ENCODE measurements at regions not wholly inside any gene's neighbourhood (a gene's known extent, or its start where the extent isn't known, plus 50 kb on each side); places are given as distances from the start of the nearest gene placed in this dataset.
"Not testable (repeated sequence)": the region's sequence is repeated elsewhere in the genome, so short reads cannot be mapped to it uniquely, and the experiment has no call there.

DNA sequence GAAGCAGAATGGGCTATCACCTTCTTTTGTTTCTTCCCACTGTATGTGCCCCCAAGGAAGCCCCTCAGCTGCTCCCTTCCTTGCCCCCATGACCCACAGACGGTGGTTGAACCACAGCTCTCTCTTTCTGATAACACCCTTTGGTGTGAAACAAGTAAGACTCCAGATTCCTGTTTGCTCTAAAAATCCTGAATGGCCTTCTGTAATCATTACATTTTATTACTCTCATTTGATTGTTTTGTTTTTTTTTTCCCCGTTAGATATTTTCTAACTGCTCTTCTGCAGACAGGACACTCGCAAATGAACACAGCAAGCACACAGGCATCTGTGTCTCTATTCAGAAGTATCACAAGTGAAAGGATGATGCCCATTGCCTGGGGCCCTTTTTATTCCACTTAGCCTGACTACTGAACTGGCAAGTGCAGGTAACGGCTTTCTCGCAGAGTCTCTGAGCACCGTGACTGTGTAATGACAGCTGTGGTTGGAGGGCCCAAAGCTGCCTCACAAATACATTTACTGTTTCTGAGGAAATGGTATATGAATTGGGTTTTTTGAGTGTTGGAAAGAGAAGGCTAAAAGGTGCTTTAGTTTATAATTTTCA is 59.3 kb downstream of the OXGR1 start:
- Mint-ChIP-seq H3K27ac (no peak overlapping the region), H3K27me3 (no peaks in the 10 kb centered on the region), H3K4me3 (no peak overlapping the region), H3K36me3 (ENCODE audit: low read depth) (no peaks in the 10 kb centered on the region), H3K4me1 (no peaks in the 10 kb centered on the region), H3K9me3 (no peaks in the 10 kb centered on the region)
- CTCF ChIA-PET: no interaction called here
- DNase-seq: no peak
- POLR2A ChIA-PET: no interaction called here

DNA sequence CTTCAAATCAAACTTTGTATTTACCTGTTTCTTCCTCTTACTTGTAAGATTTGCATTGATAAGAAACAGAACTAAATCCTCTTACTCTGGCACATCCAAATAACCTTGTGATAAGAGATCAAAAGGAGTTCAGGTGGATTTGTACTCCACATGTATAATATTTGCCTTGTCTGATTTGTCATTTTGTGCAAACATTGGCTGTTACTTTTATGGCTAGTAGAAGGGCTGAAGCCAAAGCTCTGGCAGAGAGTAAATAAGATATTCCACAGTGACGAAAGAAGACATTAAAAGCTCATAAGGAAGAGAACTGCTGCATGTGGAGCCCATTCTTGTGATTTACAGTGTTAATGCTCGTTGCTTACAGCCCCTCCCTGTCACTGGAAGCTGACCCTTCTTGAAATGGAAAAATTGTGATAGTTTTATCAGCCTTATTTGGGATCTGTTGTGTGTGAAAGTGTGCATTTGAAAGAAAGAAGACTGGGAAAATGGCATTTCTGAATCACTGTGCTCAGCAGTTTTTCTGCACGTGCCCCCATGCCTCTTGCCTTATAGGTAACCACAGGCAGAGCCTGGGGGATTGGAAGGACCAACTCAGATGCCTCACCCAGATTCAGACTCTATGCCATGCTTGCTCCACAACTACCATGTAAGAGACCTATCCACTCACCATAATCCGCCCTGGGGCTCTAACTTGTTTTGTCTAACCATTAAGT is 68.2 kb downstream of the OXGR1 start:
- CTCF ChIA-PET: no interaction called here
- peaks cover 3% of the 10 kb centered on the region for H3K9me3 Mint-ChIP-seq
- H3K36me3 Mint-ChIP-seq (ENCODE audit: low read depth): no peaks in the 10 kb centered on the region
- POLR2A ChIA-PET: no interaction called here
- no peak overlapping the region for H3K27ac Mint-ChIP-seq
- H3K4me1 Mint-ChIP-seq: no peaks in the 10 kb centered on the region
- no peak overlapping the region for H3K4me3 Mint-ChIP-seq
- DNase-seq: no peak
- no peaks in the 10 kb centered on the region for H3K27me3 Mint-ChIP-seq

DNA sequence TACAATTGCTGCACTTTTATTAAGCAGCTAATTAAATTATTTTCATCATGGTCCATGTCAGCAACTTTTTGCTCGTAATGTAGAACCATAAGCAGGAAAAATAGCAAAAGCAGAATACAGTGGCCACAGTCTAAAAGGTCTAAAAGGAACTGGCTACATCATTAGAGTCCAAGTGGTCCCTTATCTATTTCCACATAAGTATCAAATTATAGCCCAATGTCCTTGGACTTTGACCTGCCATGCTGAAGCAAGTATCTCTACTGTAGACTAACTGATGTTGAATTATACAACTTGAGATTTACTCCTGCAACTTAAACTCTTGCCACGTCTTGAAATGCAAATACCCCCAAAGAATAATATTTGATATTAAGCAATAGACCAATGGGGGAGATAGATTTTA is 68.8 kb downstream of the OXGR1 start:
- peaks cover 4% of the 10 kb centered on the region for H3K9me3 Mint-ChIP-seq
- no peak overlapping the region for H3K27ac Mint-ChIP-seq
- no peaks in the 10 kb centered on the region for H3K27me3 Mint-ChIP-seq
- no peaks in the 10 kb centered on the region for H3K36me3 Mint-ChIP-seq (ENCODE audit: low read depth)
- H3K4me1 Mint-ChIP-seq: no peaks in the 10 kb centered on the region
- DNase-seq: no peak
- POLR2A ChIA-PET: no interaction called here
- CTCF ChIA-PET: no interaction called here
- H3K4me3 Mint-ChIP-seq: no peak overlapping the region

DNA sequence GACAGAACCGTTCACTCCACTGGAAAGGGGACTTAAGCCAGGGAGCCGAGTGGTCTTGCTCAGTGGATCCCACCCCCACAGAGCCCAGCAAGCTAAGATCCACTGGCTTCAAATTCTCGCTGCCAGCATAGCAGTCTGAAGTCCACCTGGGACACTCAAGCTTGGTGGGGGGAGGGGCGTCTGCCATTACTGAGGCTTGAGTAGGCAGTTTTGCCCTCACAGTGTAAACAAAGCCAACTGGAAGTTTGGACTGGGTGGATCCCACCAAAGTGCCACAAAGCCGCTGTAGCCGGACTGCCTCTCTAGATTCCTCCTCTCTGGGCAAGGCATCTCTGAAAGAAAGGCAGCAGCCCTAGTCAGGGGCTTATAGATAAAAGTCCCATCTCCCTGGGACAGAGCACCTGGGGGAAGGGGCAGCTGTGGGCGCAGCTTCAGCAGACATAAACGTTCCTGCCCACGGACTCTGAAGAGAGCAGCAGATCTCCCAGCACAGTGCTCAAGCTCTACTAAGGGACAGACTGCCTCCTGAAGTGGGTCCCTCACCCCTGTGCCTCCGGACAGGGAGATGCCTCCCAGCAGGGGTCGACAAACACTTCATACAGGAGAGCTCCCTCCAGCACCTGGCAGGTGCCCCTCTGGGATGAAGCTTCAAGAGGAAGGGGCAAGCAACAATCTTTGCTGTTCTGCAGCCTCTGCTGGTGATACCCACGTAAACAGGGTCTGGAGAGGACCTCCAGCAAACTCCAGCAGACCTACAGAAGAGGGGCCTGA is 75.2 kb downstream of the OXGR1 start:
- H3K9me3 Mint-ChIP-seq; DNase-seq; POLR2A ChIA-PET; H3K4me1 Mint-ChIP-seq; H3K4me3 Mint-ChIP-seq; H3K36me3 Mint-ChIP-seq (ENCODE audit: low read depth); H3K27ac Mint-ChIP-seq; H3K27me3 Mint-ChIP-seq: not testable (repeated sequence)
- CTCF ChIA-PET: interaction anchor here (1.4 kb wide), 1 partner anchor 38 kb away, joined by 3 read pairs; no protein-coding TSS in a partner anchor

DNA sequence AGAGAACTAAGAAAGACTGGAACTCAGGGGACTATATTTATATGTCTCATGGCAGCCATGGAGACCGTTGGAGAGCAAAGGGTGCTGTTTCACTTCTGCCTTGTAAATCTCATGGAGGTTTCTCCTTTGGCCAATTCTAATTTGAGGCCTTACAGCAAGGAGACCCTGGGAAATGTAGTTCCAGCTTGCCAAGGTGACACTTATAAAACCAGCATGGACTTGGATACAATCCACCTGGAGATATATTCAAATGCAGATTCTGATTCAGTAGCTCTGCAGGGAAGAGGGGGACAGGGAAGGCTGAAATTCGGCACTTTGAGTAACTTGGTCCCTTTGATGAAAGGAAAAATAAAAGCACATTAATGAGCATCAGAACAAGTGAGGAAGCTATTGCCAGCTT is 90.0 kb downstream of the OXGR1 start:
- no peak overlapping the region for H3K27ac Mint-ChIP-seq
- POLR2A ChIA-PET: no interaction called here

DNA sequence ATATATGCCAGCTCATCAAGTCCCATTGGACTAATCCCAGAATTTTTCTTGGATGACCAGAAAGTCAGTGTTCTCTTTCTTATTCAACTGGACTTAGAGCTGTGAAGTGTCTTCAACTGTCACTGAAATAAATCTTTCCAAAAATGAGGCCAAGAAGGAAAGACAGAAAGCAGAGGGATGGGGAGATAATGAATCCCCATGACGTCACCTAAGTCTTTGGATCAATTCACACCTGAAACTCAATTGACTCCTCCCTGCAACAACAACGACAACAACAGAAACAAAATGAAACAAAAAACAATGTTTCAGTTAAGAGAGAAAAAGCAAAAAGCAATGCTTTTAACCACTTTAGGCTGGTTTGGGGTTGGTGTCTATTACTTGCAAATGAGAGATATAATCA is 91.2 kb downstream of the OXGR1 start:
- Mint-ChIP-seq H3K36me3 (ENCODE audit: low read depth) (no peaks in the 10 kb centered on the region), H3K27ac (no peak overlapping the region), H3K4me3 (no peak overlapping the region), H3K4me1 (no peaks in the 10 kb centered on the region), H3K9me3 (no peaks in the 10 kb centered on the region), H3K27me3 (no peaks in the 10 kb centered on the region)
- POLR2A ChIA-PET: no interaction called here
- CTCF ChIA-PET: no interaction called here
- no peak for DNase-seq

More for the DNA sequence above, 90.0 kb downstream of the OXGR1 start:
- no peak for DNase-seq
- Mint-ChIP-seq H3K4me3 (no peak overlapping the region), H3K4me1 (no peaks in the 10 kb centered on the region), H3K9me3 (no peaks in the 10 kb centered on the region), H3K36me3 (ENCODE audit: low read depth) (no peaks in the 10 kb centered on the region), H3K27me3 (no peaks in the 10 kb centered on the region)
- CTCF ChIA-PET: no interaction called here

DNA sequence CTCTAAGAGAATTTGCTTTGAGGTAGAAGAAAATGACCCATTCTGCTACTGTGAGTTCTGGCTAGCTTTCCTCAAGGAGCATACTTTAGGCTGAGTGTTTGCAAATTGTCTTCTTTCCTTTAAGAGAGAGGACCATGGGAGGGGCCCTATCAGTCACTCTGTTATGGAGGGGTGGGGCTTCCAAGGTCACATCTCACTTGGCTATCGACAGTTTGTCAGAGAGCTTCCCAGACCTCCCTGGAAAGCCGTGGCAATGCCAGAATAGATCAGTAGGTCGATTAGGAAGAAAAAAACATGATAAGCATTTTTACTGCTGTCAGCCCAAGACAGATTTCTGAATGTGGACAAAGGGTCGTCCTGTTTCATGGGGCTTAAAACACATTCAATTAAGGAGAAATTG is 93.3 kb downstream of the OXGR1 start:
- peaks cover 2% of the 10 kb centered on the region for H3K9me3 Mint-ChIP-seq
- no peaks in the 10 kb centered on the region for H3K4me1 Mint-ChIP-seq
- no peak for DNase-seq
- H3K36me3 Mint-ChIP-seq (ENCODE audit: low read depth): no peaks in the 10 kb centered on the region
- H3K27ac Mint-ChIP-seq: no peak overlapping the region
- ChIA-PET CTCF (no interaction called here), POLR2A (no interaction called here)
- H3K4me3 Mint-ChIP-seq: no peak overlapping the region
- H3K27me3 Mint-ChIP-seq: no peaks in the 10 kb centered on the region

DNA sequence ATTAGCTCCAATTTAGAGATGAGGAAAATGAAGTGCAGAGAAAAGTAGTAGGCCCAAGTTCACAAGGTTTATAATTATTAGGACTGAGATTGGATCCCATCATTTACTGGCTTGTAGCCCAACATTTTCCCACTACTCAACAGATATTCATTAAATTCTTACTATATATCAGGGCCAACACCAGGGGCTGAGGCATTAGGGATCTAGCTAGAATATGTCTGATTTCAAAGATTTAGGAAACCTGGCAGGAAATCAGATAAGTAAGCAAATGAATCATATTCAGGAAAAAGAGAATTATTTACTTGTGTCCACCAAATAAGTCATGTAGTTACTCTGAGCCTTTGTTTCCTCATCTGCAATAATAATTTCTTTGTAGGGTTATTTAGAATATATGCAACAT is 94.3 kb downstream of the OXGR1 start:
- Mint-ChIP-seq H3K4me3 (no peak overlapping the region), H3K27me3 (no peaks in the 10 kb centered on the region), H3K9me3 (peaks cover 2% of the 10 kb centered on the region), H3K4me1 (no peaks in the 10 kb centered on the region), H3K27ac (no peak overlapping the region), H3K36me3 (ENCODE audit: low read depth) (no peaks in the 10 kb centered on the region)
- POLR2A ChIA-PET: no interaction called here
- CTCF ChIA-PET: no interaction called here
- no peak for DNase-seq

DNA sequence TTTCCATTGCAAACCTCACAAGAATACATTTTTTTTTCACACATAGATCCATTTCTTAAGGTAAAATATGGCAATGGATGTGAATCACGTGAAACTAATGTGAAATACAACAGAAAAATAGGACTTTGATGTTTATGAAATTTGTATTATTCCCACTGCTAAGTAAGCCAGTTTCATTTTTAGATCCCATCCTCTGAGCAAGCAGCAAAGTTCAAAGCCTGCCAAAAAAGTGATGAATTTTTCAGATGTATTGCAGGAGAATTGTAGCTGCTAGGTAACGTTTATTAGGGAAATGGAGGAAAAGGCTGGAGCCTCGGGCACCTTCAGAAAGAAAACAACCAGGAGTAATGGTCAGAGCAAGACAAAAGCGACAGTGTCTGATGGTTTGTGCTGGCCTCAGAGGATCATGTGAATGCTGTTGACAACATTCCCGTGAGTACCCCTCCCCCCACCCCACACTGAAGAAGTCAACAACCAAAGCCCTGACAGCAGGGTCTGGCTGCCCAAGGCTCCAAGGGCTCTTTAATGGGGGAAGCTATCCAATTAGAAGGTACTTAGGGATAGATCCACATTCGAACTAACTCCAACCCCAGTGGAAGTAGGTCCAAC is 95.5 kb downstream of the OXGR1 start:
- ChIA-PET POLR2A (no interaction called here), CTCF (no interaction called here)
- H3K9me3 Mint-ChIP-seq: peaks cover 2% of the 10 kb centered on the region
- no peak overlapping the region for H3K27ac Mint-ChIP-seq
- no peak for DNase-seq
- no peaks in the 10 kb centered on the region for H3K36me3 Mint-ChIP-seq (ENCODE audit: low read depth)
- H3K4me3 Mint-ChIP-seq: no peak overlapping the region
- H3K27me3 Mint-ChIP-seq: no peaks in the 10 kb centered on the region
- no peaks in the 10 kb centered on the region for H3K4me1 Mint-ChIP-seq

DNA sequence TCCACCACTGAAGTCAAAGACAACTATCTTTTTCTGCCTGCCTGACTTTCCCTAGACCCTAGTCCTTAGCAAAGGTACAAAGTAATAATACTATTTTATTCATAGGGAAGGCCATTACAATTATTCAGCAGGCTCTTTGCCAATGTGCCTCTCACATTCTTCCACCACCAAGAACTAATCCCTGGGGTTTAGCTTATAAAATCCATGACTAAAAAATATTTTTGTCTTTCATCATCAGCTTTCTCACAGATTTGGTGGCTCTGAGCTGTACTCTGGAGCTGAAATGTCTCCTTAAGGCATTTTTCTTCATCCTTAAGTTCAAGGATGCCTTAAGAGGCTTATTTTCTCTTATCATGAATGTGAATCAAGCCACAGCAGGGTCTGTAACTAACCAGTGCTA is 96.1 kb downstream of the OXGR1 start:
- peaks cover 2% of the 10 kb centered on the region for H3K9me3 Mint-ChIP-seq
- no peaks in the 10 kb centered on the region for H3K27me3 Mint-ChIP-seq
- no peak for DNase-seq
- H3K4me3 Mint-ChIP-seq: no peak overlapping the region
- CTCF ChIA-PET: no interaction called here
- H3K4me1 Mint-ChIP-seq: no peaks in the 10 kb centered on the region
- H3K27ac Mint-ChIP-seq: no peak overlapping the region
- H3K36me3 Mint-ChIP-seq (ENCODE audit: low read depth): no peaks in the 10 kb centered on the region
- POLR2A ChIA-PET: no interaction called here

Data from activated CD4-positive, alpha-beta memory T cell treated with anti-CD3 and anti-CD28 coated beads, Interleukin-2, amount 10 ng/mL, durations not matched to agents 7 days and 5 days (primary cell).